AG04449 (cell line): ENCODE measurements at regions not wholly inside any gene's neighbourhood (a gene's known extent, or its start where the extent isn't known, plus 50 kb on each side); places are given as distances from the start of the nearest gene placed in this dataset.

Experiments used
- CTCF ChIA-PET: fragments of 350-600 bp; formaldehyde crosslinking; extraction: SDS; loops from one replicate; lab custom pipeline; 2021; ENCODE audit warnings: antibody characterized with exemption; lab: Yijun Ruan, JAX
- POLR2A ChIA-PET: fragments of 400-600, 350-600 bp; formaldehyde crosslinking; extraction: SDS; loops from one replicate; lab custom pipeline; 2020; ENCODE audit warnings: antibody characterized with exemption, inconsistent platforms; lab: Yijun Ruan, JAX
- DNase-seq: peaks from one replicate; pipeline ENCODE4 v3.0.0-alpha.2; 2010; ENCODE audit warnings: low read depth, low spot score
- H3K4me3 ChIP-seq: 2 replicates; pipeline ENCODE4 v1.5.1; 2011; ENCODE audit warnings: low read depth, mild to moderate bottlenecking, control low read depth, low read length
- TF ChIP-seq, protein P1 (sequence below): IDR thresholded peaks from one replicate; pipeline ENCODE4 v1.5.1; 2011; ENCODE audit warnings: mild to moderate bottlenecking, moderate library complexity, low read length, control low read depth, inconsistent platforms; ENCODE audit not compliant: insufficient read depth; ENCODE audit errors: missing control alignments

DNA sequence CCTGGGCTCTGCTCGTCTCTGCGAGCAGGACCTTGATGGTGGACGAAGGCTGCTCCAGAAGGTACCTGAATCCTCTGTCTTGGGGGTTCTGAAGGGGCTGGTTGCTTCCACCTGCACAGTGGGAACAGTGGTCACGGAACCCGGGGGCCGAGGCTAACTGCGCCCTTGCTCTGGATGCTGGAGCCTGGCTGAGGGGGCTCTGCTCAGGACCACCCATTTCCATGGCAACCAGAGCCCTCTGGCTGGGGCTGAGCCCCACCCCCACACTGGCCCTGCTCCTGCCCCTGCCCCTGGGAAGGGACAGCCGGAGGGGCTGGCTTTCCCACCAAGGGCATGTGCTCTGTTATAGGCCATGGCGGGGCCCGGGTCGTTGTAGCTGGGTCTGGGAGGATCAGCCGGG lies 462.3 kb downstream of the PTPRU start:
- CTCF ChIA-PET, result interaction anchor here (0.7 to 3.3 kb wide), 8 partner anchors 10 to 1009 kb away, joined by 3 to 26 read pairs (median 5); no protein-coding TSS in a partner anchor
- TF ChIP-seq, protein P1, sequence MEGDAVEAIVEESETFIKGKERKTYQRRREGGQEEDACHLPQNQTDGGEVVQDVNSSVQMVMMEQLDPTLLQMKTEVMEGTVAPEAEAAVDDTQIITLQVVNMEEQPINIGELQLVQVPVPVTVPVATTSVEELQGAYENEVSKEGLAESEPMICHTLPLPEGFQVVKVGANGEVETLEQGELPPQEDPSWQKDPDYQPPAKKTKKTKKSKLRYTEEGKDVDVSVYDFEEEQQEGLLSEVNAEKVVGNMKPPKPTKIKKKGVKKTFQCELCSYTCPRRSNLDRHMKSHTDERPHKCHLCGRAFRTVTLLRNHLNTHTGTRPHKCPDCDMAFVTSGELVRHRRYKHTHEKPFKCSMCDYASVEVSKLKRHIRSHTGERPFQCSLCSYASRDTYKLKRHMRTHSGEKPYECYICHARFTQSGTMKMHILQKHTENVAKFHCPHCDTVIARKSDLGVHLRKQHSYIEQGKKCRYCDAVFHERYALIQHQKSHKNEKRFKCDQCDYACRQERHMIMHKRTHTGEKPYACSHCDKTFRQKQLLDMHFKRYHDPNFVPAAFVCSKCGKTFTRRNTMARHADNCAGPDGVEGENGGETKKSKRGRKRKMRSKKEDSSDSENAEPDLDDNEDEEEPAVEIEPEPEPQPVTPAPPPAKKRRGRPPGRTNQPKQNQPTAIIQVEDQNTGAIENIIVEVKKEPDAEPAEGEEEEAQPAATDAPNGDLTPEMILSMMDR, result no peak
- DNase-seq, result no peak
- POLR2A ChIA-PET, result no interaction called here
- H3K4me3 ChIP-seq, result no peak overlapping the region

DNA sequence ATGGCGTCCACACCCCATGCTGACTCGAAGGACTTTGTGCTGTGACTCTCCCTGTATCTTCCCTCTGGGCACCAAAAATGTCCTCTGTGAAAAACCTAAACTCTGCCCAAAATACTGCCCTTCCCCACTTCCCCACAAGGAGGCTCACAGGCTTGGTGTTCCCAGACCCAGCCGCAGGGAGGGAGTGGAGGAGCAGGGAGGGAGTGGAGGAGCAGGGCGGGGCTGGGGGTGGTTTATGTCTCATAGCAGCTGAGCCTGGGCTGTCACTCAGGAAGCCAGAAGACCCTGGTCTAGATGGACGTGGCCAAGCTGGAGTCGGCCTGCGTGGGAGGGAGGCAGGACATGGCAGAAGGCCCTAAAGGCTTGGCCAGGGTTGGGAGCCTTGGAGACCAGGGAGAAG lies 461.7 kb downstream of the PTPRU start:
- ChIA-PET POLR2A (no interaction called here), CTCF (interaction anchor here (0.7 to 3.3 kb wide), 11 partner anchors 8 to 1010 kb away, joined by 3 to 26 read pairs (median 6); no protein-coding TSS in a partner anchor)
- no peak for DNase-seq
- no peak overlapping the region for H3K4me3 ChIP-seq
- TF ChIP-seq, protein P1, result peak; percentile 88

DNA sequence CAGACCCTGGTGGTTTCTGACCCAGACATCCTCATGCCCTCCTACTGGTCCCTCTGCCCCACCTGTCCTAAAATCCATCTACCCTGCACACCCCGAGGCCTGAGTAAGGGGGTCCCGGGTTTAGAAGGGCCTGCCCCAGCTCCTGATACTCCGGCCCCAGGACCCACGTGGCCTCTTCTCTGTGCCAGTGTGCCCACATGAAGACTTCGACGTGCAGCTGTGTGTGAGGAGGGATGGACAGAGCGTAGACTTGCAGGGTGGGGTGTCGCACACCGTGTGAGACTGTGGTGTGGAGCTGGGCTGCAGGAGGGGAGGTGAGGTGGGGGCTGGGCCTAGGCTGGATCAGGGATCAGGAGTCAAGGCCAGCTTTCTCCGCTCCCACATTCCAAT lies 461.1 kb downstream of the PTPRU start:
- TF ChIP-seq, protein P1, result no peak
- no peak for DNase-seq
- POLR2A ChIA-PET, result no interaction called here
- CTCF ChIA-PET, result interaction anchor here (1.2 to 3.3 kb wide), 8 partner anchors 8 to 462 kb away, joined by 3 to 26 read pairs (median 6); no protein-coding TSS in a partner anchor
- H3K4me3 ChIP-seq, result no peak overlapping the region

DNA sequence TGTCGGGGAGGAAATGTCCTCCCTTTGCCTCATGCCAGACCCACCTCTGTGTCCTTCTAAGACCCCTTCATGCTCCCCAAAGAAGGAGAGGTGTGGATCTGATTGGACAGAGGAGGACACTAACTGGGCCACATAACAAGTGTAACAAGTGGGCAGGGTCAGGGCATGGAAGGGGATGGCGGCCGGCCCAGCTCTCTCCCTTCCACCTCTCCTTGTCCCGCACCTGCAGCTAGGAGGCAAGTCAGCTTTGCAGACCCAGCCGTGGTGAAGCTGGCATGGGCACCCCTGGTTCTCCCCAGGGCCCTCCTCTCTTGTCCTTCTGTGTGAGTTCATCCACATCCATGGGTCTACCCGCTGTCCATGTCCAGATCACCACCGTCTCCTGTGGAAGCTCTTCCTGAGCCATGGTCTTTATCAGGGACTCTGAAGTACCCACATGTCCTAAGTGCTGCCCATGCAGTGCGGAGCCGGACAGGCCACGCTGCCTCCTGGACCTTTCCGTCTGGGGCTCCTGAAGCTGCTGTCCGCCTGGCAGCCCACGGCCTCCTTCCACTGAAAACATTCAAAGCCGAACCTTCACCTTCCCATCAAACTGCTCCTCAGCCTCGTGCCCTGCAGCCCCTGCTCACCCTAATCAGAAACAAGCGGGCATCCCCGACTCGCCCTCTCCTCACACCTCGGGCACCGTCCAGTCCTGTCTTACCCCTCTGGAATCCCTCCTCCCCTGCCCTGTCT lies 460.5 kb downstream of the PTPRU start:
- no peak for DNase-seq
- ChIA-PET CTCF (interaction anchor here (1.2 to 3.3 kb wide), 7 partner anchors 8 to 462 kb away, joined by 3 to 26 read pairs (median 6); no protein-coding TSS in a partner anchor), POLR2A (no interaction called here)
- TF ChIP-seq, protein P1, result no peak
- no peak overlapping the region for H3K4me3 ChIP-seq

DNA sequence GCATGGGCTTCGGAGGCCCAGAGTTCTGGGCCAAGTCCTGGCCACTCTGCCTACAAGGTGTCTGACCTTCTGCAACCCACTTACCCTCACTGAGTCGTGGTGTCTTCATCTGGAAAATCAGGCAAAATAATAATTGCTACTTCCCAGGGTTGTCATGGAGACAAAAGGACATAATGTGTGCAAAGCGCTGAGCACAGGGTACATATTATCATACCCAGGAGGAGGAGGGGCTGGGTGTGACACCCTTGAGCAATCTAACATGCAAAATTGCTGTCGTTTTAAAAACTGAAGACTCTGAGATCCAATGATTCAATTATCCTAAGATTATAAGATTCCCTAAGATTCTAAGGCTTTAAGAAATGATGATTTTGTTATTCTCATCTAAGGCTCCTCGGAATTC lies 459.5 kb downstream of the PTPRU start:
- no peak for DNase-seq
- POLR2A ChIA-PET, result no interaction called here
- CTCF ChIA-PET, result interaction anchor here (10.5 kb wide), 1 partner anchor 8 kb away, joined by 166 read pairs; no protein-coding TSS in a partner anchor
- no peak overlapping the region for H3K4me3 ChIP-seq
- TF ChIP-seq, protein P1, result no peak

DNA sequence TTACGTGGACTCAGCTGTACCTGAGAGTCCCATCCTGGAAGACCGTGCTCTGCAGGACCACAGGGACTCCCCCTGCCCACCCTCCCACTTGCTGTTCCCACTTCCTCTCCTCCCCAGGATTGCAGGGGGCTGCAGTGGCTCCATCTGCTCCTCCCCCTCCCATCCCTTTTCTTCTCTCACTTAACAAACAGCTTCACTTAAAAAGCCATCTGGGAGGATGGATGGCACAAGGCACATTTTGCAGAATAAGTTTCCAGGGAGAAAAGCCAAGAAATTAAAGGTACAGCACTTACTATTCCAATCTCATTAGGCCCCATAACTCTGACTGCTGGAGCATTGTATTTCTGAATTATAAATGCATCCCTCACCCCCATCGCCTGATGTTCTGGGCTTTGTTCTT lies 458.7 kb downstream of the PTPRU start:
- no peak overlapping the region for H3K4me3 ChIP-seq
- no peak for DNase-seq
- TF ChIP-seq, protein P1, result no peak
- ChIA-PET CTCF (interaction anchor here (1.0 to 10.5 kb wide), 3 partner anchors 8 to 1013 kb away, joined by 3 to 166 read pairs (median 3); no protein-coding TSS in a partner anchor), POLR2A (no interaction called here)
